ENCODE measurements at regions not wholly inside any gene's neighbourhood (a gene's known extent, or its start where the extent isn't known, plus 50 kb on each side); places are given as distances from the start of the nearest gene placed in this dataset.
A peak's percentile ranks its signal among the peaks of the same experiment; 100 is the strongest.

GRCh38 chr18:10368456-10369453 is 85.7 kb upstream of the APCDD1 start:
- peak; percentile 59 for ATAC-seq

GRCh38 chr18:10370716-10371115 is 83.7 kb upstream of the APCDD1 start:
- Mint-ChIP-seq H3K36me3 (no peaks in the 10 kb centered on the region), H3K9me3 (no peaks in the 10 kb centered on the region), H3K27me3 (peaks cover 31% of the 10 kb centered on the region), H3K4me1 (no peaks in the 10 kb centered on the region), H3K27ac (no peak overlapping the region), H3K4me3 (no peak overlapping the region)
- ATAC-seq, result no peak

More at GRCh38 chr18:10368456-10369453, 85.7 kb upstream of the APCDD1 start:
- Mint-ChIP-seq H3K36me3 (no peaks in the 10 kb centered on the region), H3K4me1 (no peaks in the 10 kb centered on the region), H3K4me3 (no peak overlapping the region), H3K27me3 (peaks cover 31% of the 10 kb centered on the region), H3K27ac (no peak overlapping the region), H3K9me3 (peaks cover 8% of the 10 kb centered on the region)

- H3K36me3 Mint-ChIP-seq, result no peaks in the 10 kb centered on the region
- no peaks in the 10 kb centered on the region for H3K4me1 Mint-ChIP-seq
- no peaks in the 10 kb centered on the region for H3K9me3 Mint-ChIP-seq
- no peak overlapping the region for H3K4me3 Mint-ChIP-seq
- no peak for ATAC-seq
- no peak overlapping the region for H3K27ac Mint-ChIP-seq
- peaks cover 31% of the 10 kb centered on the region for H3K27me3 Mint-ChIP-seq
These were observed 83.3 kb upstream of the APCDD1 start for GRCh38 chr18:10371165-10371564.

- no peaks in the 10 kb centered on the region for H3K9me3 Mint-ChIP-seq
- no peak for ATAC-seq
- H3K27ac Mint-ChIP-seq, result no peak overlapping the region
- H3K27me3 Mint-ChIP-seq, result peaks cover 2% of the 10 kb centered on the region
- no peaks in the 10 kb centered on the region for H3K36me3 Mint-ChIP-seq
- no peak overlapping the region for H3K4me3 Mint-ChIP-seq
- no peaks in the 10 kb centered on the region for H3K4me1 Mint-ChIP-seq
These were observed 80.2 kb upstream of the APCDD1 start for GRCh38 chr18:10374195-10374594.

GRCh38 chr18:10374636-10375293 is 79.7 kb upstream of the APCDD1 start:
- Mint-ChIP-seq H3K36me3 (no peaks in the 10 kb centered on the region), H3K4me1 (no peaks in the 10 kb centered on the region), H3K4me3 (no peak overlapping the region), H3K27ac (no peak overlapping the region), H3K9me3 (no peaks in the 10 kb centered on the region), H3K27me3 (no peaks in the 10 kb centered on the region)
- no peak for ATAC-seq

- Mint-ChIP-seq H3K27ac (no peak overlapping the region), H3K36me3 (no peaks in the 10 kb centered on the region), H3K4me3 (no peak overlapping the region), H3K27me3 (no peaks in the 10 kb centered on the region), H3K4me1 (no peaks in the 10 kb centered on the region), H3K9me3 (no peaks in the 10 kb centered on the region)
- ATAC-seq, result no peak
These were observed 77.7 kb upstream of the APCDD1 start for GRCh38 chr18:10376731-10377130.

GRCh38 chr18:10377956-10378355 is 76.5 kb upstream of the APCDD1 start:
- no peak overlapping the region for H3K4me3 Mint-ChIP-seq
- no peak for ATAC-seq
- no peaks in the 10 kb centered on the region for H3K4me1 Mint-ChIP-seq
- H3K27me3 Mint-ChIP-seq, result no peaks in the 10 kb centered on the region
- H3K36me3 Mint-ChIP-seq, result no peaks in the 10 kb centered on the region
- no peak overlapping the region for H3K27ac Mint-ChIP-seq
- no peaks in the 10 kb centered on the region for H3K9me3 Mint-ChIP-seq

GRCh38 chr18:10378688-10379420 is 75.6 kb upstream of the APCDD1 start:
- H3K9me3 Mint-ChIP-seq, result no peaks in the 10 kb centered on the region
- H3K27me3 Mint-ChIP-seq, result no peaks in the 10 kb centered on the region
- no peak overlapping the region for H3K27ac Mint-ChIP-seq
- H3K4me3 Mint-ChIP-seq, result no peak overlapping the region
- no peaks in the 10 kb centered on the region for H3K36me3 Mint-ChIP-seq
- H3K4me1 Mint-ChIP-seq, result no peaks in the 10 kb centered on the region
- ATAC-seq, result no peak

- H3K4me3 Mint-ChIP-seq, result no peak overlapping the region
- no peak for ATAC-seq
- H3K27ac Mint-ChIP-seq, result no peak overlapping the region
These were observed 74.9 kb upstream of the APCDD1 start for GRCh38 chr18:10379522-10379921.

GRCh38 chr18:10381516-10381915 is 72.9 kb upstream of the APCDD1 start:
- Mint-ChIP-seq H3K36me3 (no peaks in the 10 kb centered on the region), H3K27ac (no peak overlapping the region), H3K9me3 (no peaks in the 10 kb centered on the region), H3K27me3 (no peaks in the 10 kb centered on the region), H3K4me3 (no peak overlapping the region), H3K4me1 (no peaks in the 10 kb centered on the region)
- no peak for ATAC-seq

More at GRCh38 chr18:10379522-10379921, 74.9 kb upstream of the APCDD1 start:
- H3K9me3 Mint-ChIP-seq, result no peaks in the 10 kb centered on the region
- no peaks in the 10 kb centered on the region for H3K27me3 Mint-ChIP-seq
- no peaks in the 10 kb centered on the region for H3K4me1 Mint-ChIP-seq
- H3K36me3 Mint-ChIP-seq, result no peaks in the 10 kb centered on the region

- H3K9me3 Mint-ChIP-seq, result no peaks in the 10 kb centered on the region
- no peaks in the 10 kb centered on the region for H3K36me3 Mint-ChIP-seq
- H3K27ac Mint-ChIP-seq, result no peak overlapping the region
- no peak overlapping the region for H3K4me3 Mint-ChIP-seq
- peaks cover 3% of the 10 kb centered on the region for H3K27me3 Mint-ChIP-seq
- H3K4me1 Mint-ChIP-seq, result no peaks in the 10 kb centered on the region
- ATAC-seq, result no peak
These were observed 72.5 kb upstream of the APCDD1 start for GRCh38 chr18:10381951-10382350.

- Mint-ChIP-seq H3K27ac (no peak overlapping the region), H3K4me1 (peaks cover 1% of the 10 kb centered on the region), H3K27me3 (peaks cover 14% of the 10 kb centered on the region), H3K9me3 (no peaks in the 10 kb centered on the region), H3K36me3 (peaks cover under 1% of the 10 kb centered on the region), H3K4me3 (no peak overlapping the region)
- no peak for ATAC-seq
These were observed 68.4 kb upstream of the APCDD1 start for GRCh38 chr18:10386049-10386448.

GRCh38 chr18:10386956-10387355 is 67.5 kb upstream of the APCDD1 start:
- Mint-ChIP-seq H3K4me1 (peaks cover 10% of the 10 kb centered on the region), H3K36me3 (peaks cover 6% of the 10 kb centered on the region), H3K4me3 (no peak overlapping the region), H3K27me3 (peaks cover 23% of the 10 kb centered on the region), H3K9me3 (peaks cover 3% of the 10 kb centered on the region), H3K27ac (no peak overlapping the region)
- ATAC-seq, result no peak

- Mint-ChIP-seq H3K27ac (no peak overlapping the region), H3K36me3 (peaks cover 6% of the 10 kb centered on the region), H3K4me1 (peaks cover 14% of the 10 kb centered on the region), H3K4me3 (no peak overlapping the region), H3K9me3 (peaks cover 3% of the 10 kb centered on the region), H3K27me3 (peaks cover 27% of the 10 kb centered on the region)
- ATAC-seq, result no peak
These were observed 67.0 kb upstream of the APCDD1 start for GRCh38 chr18:10387399-10387798.

- Mint-ChIP-seq H3K9me3 (peaks cover 3% of the 10 kb centered on the region), H3K4me1 (peaks cover 19% of the 10 kb centered on the region), H3K27ac (no peak overlapping the region), H3K27me3 (peaks cover 37% of the 10 kb centered on the region), H3K4me3 (no peak overlapping the region), H3K36me3 (peaks cover 6% of the 10 kb centered on the region)
- no peak for ATAC-seq
These were observed 66.1 kb upstream of the APCDD1 start for GRCh38 chr18:10388373-10388772.

Measured in stimulated activated memory B cell treated with anti-CD40 and anti-IgM and Interleukin-4, amounts not matched to agents 10 μg/mL and 1 μg/mL and 100 μg/mL, for 72 hours (primary cell).